GM12878 (cell line): ENCODE measurements at regions not wholly inside any gene's neighbourhood (a gene's known extent, or its start where the extent isn't known, plus 50 kb on each side); places are given as distances from the start of the nearest gene placed in this dataset.

ENCODE experiments used
- ATAC-seq: fragments of 200-7000 bp; cut with Tn5 transposase; 3 replicates; pipeline ENCODE4 v1.9.1; 2020; ENCODE audit warnings: mild to moderate bottlenecking, moderate library complexity
- BruUV-seq: library from RNA; stranded (reverse); fragments of 400-500 nt; replicated peaks from 2 replicates; lab custom pipeline; 2021; lab: Mats Ljungman, UMichigan
- CTCF ChIA-PET: fragments of 300-600 bp; sonication (Branson Sonifier 250); formaldehyde crosslinking; extraction: SDS; loops from one replicate; lab custom pipeline; 2021; ENCODE audit warnings: inconsistent platforms; lab: Yijun Ruan, JAX
- POLR2A ChIA-PET: fragments of 350-600 bp; formaldehyde crosslinking; extraction: SDS; loops from one replicate; lab custom pipeline; 2021; ENCODE audit warnings: inconsistent platforms; lab: Charles Lee
- RAD21 ChIA-PET: fragments of 300-600 bp; sonication (Branson Sonifier 250); formaldehyde crosslinking; loops from one replicate; lab custom pipeline; 2023; ENCODE audit warnings: antibody characterized with exemption; ENCODE audit not compliant: unreplicated experiment; lab: Charles Lee
- SMC1A ChIA-PET: fragments of 300-600 bp; sonication (Branson Sonifier 250); formaldehyde crosslinking; loops from one replicate; lab custom pipeline; 2023; ENCODE audit not compliant: unreplicated experiment, uncharacterized antibody; lab: Charles Lee
- DNase-seq: peaks from one replicate; pipeline ENCODE4 v3.0.0-alpha.2; 2011; ENCODE audit warnings: low read depth, low spot score
- FAIRE-seq: peaks from 3 replicates; lab custom pipeline; 2011; peaks lifted over from hg19 to GRCh38; lab: Jason Lieb, UNC
- H2AFZ ChIP-seq: 2 replicates; pipeline ENCODE4 v1.6.0; 2011; ENCODE audit warnings: low read depth, low read length, control low read depth; ENCODE audit not compliant: control insufficient read depth
- H3K27ac ChIP-seq: 2 replicates; pipeline ENCODE4 v1.5.1; 2011; ENCODE audit warnings: control low read depth; ENCODE audit not compliant: control insufficient read depth, insufficient read depth
- H3K27me3 ChIP-seq, 2 experiments: replicated peaks in 1 of 2; 2 replicates each; pipeline versions ENCODE4 v1.6.0 to v1.6.1; 2011; ENCODE audit warnings: low read length in 1 of 2; ENCODE audit not compliant: control insufficient read depth in 2 of 2, insufficient read depth in 2 of 2
- H3K36me3 ChIP-seq, 2 experiments: 2 replicates each; pipeline ENCODE4 v1.5.1; 2011; ENCODE audit warnings: low read length in 1 of 2; ENCODE audit not compliant: control insufficient read depth in 2 of 2, insufficient read depth in 2 of 2
- H3K4me1 ChIP-seq: 2 replicates; pipeline ENCODE4 v1.6.1; 2011; ENCODE audit warnings: mild to moderate bottlenecking, low read length, moderate library complexity, mixed read lengths; ENCODE audit not compliant: control insufficient read depth, insufficient read depth
- H3K4me2 ChIP-seq: 2 replicates; pipeline ENCODE4 v1.6.0; 2011; ENCODE audit warnings: control low read depth; ENCODE audit not compliant: control insufficient read depth, insufficient read depth
- H3K4me3 ChIP-seq: fragments of 200-600 bp; sonication (generic); 2 replicates; pipeline ENCODE4 v1.5.1; 2016
- H3K79me2 ChIP-seq: 2 replicates; pipeline ENCODE4 v1.6.0; 2011; ENCODE audit warnings: low read length; ENCODE audit not compliant: control insufficient read depth, insufficient read depth
- H3K9ac ChIP-seq: 2 replicates; pipeline ENCODE4 v1.8.0; 2011; ENCODE audit warnings: low read length, control low read depth, mixed read lengths; ENCODE audit not compliant: control insufficient read depth, insufficient read depth
- H3K9me3 ChIP-seq: replicated peaks from 3 replicates; pipeline ENCODE4 v1.5.1; 2011; ENCODE audit warnings: mild to moderate bottlenecking, low read length; ENCODE audit not compliant: control insufficient read depth, insufficient read depth
- H4K20me1 ChIP-seq: 2 replicates; pipeline ENCODE4 v1.6.0; 2011; ENCODE audit not compliant: control insufficient read depth, insufficient read depth
- BHLHE40 ChIP-seq, 2 experiments: fragments of 450-650 bp in 1 of 2; IDR thresholded peaks; 2 replicates each; pipeline ENCODE4 v1.6.1; 2011 to 2017; ENCODE audit warnings: low read depth in 2 of 2, borderline replicate concordance in 1 of 2, improper control_type of control experiment in 1 of 2, low read length in 1 of 2, mild to moderate bottlenecking in 1 of 2
- CBFB ChIP-seq: IDR thresholded peaks from 2 replicates; pipeline ENCODE4 v1.6.1; 2016; ENCODE audit warnings: antibody characterized with exemption, low read depth
- CHD1 ChIP-seq: IDR thresholded peaks from 2 replicates; pipeline ENCODE4 v1.6.1; 2012; ENCODE audit warnings: low read depth, low read length, improper control_type of control experiment
- CHD4 ChIP-seq: fragments of 200-600 bp; sonication (generic); IDR thresholded peaks from 2 replicates; pipeline ENCODE4 v1.6.1; 2016; ENCODE audit warnings: mild to moderate bottlenecking
- CREB1 ChIP-seq: IDR thresholded peaks from 2 replicates; pipeline ENCODE4 v1.6.1; 2012; ENCODE audit warnings: low read depth, mild to moderate bottlenecking, inconsistent platforms
- CREM ChIP-seq: IDR thresholded peaks from 2 replicates; pipeline ENCODE4 v1.6.1; 2014; ENCODE audit warnings: antibody characterized with exemption, low read depth
- DPF2 ChIP-seq: fragments of 450-650 bp; IDR thresholded peaks from 2 replicates; pipeline ENCODE4 v1.6.1; 2017; ENCODE audit warnings: mild to moderate bottlenecking
- E4F1 ChIP-seq: fragments of 450-650 bp; IDR thresholded peaks from 2 replicates; pipeline ENCODE4 v1.6.1; 2018; ENCODE audit warnings: borderline replicate concordance, mild to moderate bottlenecking; ENCODE audit not compliant: partially characterized antibody
- GATAD2B ChIP-seq: fragments of 450-650 bp; conservative IDR thresholded peaks from 2 replicates; pipeline ENCODE4 v1.6.1; 2017; ENCODE audit warnings: low read depth, mild to moderate bottlenecking, moderate library complexity
- KAT2A ChIP-seq: conservative IDR thresholded peaks from 2 replicates; pipeline ENCODE4 v1.6.1; 2011; ENCODE audit warnings: low read depth, low read length; ENCODE audit not compliant: control insufficient read depth
- MEF2A ChIP-seq: IDR thresholded peaks from 2 replicates; pipeline ENCODE4 v1.6.1; 2011; ENCODE audit warnings: low read depth, mild to moderate bottlenecking, low read length, moderate library complexity; ENCODE audit not compliant: insufficient read depth
- MEF2B ChIP-seq: fragments of 450-650 bp; IDR thresholded peaks from 2 replicates; pipeline ENCODE4 v1.6.1; 2018; ENCODE audit warnings: mild to moderate bottlenecking, moderate library complexity; ENCODE audit not compliant: partially characterized antibody, poor library complexity, severe bottlenecking
- PAX8 ChIP-seq: fragments of 450-650 bp; IDR thresholded peaks from 2 replicates; pipeline ENCODE4 v1.6.1; 2017; ENCODE audit warnings: mild to moderate bottlenecking, moderate library complexity
- RFX5 ChIP-seq: IDR thresholded peaks from 2 replicates; pipeline ENCODE4 v1.6.1; 2011; ENCODE audit warnings: low read depth, low read length, improper control_type of control experiment
- SIN3A ChIP-seq: IDR thresholded peaks from 2 replicates; pipeline ENCODE4 v1.6.1; 2012; ENCODE audit warnings: low read depth, low read length, improper control_type of control experiment
- STAT3 ChIP-seq: IDR thresholded peaks from 2 replicates; pipeline ENCODE4 v1.6.1; 2011; ENCODE audit warnings: low read depth, low read length, improper control_type of control experiment
- WGBS: methylation state at CpG from one replicate; pipeline ENCODE4 v1.1.6; 2016; ENCODE audit warnings: low lambda C conversion rate; ENCODE audit not compliant: insufficient replicate concordance, insufficient coverage; ENCODE audit errors: missing lambda C conversion rate; 5-methylcytosine and 5-hydroxymethylcytosine counted together
- in situ Hi-C: fragments of 300-500 bp; cut with MboI; formaldehyde crosslinking; loops from 9 replicates; pipeline ENCODE4 v1.14.3; 2018; ENCODE audit warnings: mixed read lengths
- intact Hi-C: fragments of 100-400 bp; cut with micrococcal nuclease; formaldehyde crosslinking; loops from one replicate; pipeline ENCODE4 v1.14.2; 2022; ENCODE audit not compliant: unreplicated experiment

- intact Hi-C loops = no loop called here
Observed at GRCh38 chr11:92324890-92325289, 100.3 kb downstream of the FAT3 start.

More at GRCh38 chr11:92324890-92325289, 100.3 kb downstream of the FAT3 start:
- Histone ChIP-seq H3K27ac (no peak overlapping the region), H2AFZ (no peak overlapping the region), H4K20me1 (no peaks in the 10 kb centered on the region), H3K79me2 (no peaks in the 10 kb centered on the region), H3K27me3 (no peaks in the 10 kb centered on the region), H3K9ac (no peak overlapping the region), H3K9me3 (no peaks in the 10 kb centered on the region), H3K4me3 (no peak overlapping the region), H3K36me3 (no peaks in the 10 kb centered on the region), H3K4me1 (no peaks in the 10 kb centered on the region), H3K4me2 (no peak overlapping the region)
- no peak for FAIRE-seq
- in situ Hi-C loops = no loop called here
- CTCF ChIA-PET = interaction anchor here (0.6 kb wide), 1 partner anchor 85 kb away, joined by 3 read pairs; no protein-coding TSS in a partner anchor
- ATAC-seq = no peak
- RAD21 ChIA-PET = no interaction called here
- POLR2A ChIA-PET = no interaction called here
- 0% methylated on average over 1 of the region's 1 CpG for WGBS
- BruUV-seq = no TSS peak
- no peak for DNase-seq
- SMC1A ChIA-PET = no interaction called here
- TF ChIP-seq BHLHE40 (IDR thresholded peaks at IDR 0.05; ENCODE audit: borderline replicate concordance in 1 of 2, low read depth in 2 of 2, low read length in 1 of 2) = no peak
- no peak for TF ChIP-seq E4F1
- no peak for TF ChIP-seq PAX8
- no peak for TF ChIP-seq GATAD2B
- no peak for TF ChIP-seq RFX5
- TF ChIP-seq CHD1 = no peak
- no peak for TF ChIP-seq CBFB
- no peak for TF ChIP-seq MEF2B
- no peak for TF ChIP-seq CREM
- TF ChIP-seq DPF2 = no peak
- no peak for TF ChIP-seq SIN3A
- TF ChIP-seq CHD4 = no peak
- TF ChIP-seq MEF2A = no peak
- no peak for TF ChIP-seq STAT3
- TF ChIP-seq CREB1 = no peak
- TF ChIP-seq KAT2A = no peak
